ENCODE measurements at regions not wholly inside any gene's neighbourhood (a gene's known extent, or its start where the extent isn't known, plus 50 kb on each side); places are given as distances from the start of the nearest gene placed in this dataset.

DNA sequence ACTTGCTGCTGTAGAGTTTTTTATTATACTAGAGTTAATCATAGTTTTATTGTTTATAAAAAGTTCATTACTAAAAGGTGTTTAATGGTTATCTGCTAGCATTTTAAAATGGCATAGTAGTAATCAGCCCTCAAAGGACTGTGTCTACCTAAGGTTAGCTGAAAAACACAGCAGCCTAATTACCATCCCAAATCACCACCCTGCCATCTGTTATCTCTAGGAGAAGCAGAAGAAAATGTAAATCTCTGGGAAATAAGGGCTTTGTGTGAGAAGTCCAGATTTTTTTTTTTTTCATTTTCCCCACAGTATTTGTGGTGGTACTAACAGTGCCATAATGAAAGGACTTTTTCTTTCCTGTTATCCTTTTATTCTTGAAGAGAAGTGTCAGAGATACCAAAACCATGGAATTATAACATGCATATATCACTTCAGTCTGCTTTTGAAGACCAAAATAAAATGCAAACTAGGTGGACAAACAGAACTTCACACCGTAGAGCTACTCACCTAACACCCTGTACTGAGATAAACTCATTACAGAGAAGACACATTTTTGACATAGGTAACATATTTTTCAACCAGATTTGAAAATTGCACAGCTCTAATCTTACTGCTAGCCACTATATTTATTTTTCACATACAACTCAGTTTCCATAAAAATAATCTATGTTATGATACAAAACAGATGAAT is 876.2 kb downstream of the C12orf50 start:
- no peak for DNase-seq

DNA sequence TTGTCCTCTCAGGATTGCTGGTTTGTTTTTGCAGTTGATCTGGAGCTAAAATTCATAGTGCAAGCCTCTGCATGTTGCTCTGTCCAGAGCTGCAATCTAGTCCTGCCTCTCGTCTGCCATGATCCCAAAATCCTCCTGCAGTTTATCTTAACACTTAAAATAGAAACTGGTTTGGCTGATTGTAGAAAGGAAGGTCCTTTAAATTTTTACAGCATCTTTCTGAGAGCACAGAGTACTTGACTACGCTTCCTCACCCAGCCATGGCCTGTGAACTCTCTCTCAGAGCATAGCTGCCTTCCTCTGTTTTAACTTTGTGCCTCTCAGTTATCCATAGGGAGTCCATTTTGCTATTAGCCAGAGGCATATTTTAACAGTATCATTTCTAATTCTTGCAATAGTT is 877.1 kb downstream of the C12orf50 start:
- DNase-seq = no peak

DNA sequence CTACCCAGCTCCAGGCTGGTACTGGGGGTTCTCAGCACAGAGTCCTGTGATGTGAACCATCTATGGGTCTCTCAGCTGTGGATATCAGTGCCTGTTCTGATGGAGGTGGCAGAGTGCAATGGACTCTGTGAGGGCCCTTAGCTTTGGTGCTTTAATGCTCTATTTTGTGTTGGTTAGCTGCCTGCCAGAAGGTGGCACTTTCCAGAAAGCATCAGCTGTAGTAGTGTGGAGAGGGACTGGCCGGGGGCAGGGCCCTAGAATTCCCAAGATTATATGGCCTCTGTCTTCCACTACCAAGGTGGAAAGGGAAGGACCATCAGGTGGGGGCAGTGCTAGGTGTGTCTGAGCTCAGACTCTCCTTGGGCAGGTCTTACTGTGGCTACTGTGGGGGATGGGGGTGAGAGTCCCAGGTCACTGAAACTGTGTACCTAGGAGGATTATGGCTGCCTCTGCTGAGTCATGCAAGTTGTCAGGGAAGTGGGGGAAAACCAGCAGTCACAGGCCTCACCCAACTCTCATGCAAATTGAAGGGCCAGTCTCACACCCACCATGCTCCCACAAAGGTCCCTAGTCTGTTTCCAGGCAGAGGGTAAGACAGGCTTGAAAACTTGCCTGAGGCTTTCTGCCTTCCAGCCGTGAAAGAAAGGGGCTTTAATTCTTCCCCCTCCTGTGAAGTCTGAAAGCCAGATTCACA is 878.1 kb downstream of the C12orf50 start:
- no peak for DNase-seq

DNA sequence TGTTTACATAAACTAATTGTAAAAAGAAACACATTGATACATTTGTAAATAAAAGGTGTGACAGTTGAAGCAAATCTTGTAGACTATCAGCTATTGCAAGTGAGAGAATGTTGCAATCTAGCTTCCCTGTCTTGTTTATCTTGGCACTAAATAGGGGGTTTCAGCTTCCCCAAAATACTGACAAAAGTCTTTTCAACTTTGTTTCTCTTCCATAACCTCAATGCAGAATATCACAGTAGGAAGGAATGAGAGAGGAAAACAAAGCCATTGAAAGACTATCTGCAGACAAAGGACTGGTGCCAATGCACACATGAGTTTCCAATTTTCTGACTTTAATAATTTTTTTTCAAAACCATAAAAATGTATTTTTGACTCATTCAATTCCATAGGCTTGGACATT is 886.2 kb upstream of the MGAT4C start:
- DNase-seq = no peak

DNA sequence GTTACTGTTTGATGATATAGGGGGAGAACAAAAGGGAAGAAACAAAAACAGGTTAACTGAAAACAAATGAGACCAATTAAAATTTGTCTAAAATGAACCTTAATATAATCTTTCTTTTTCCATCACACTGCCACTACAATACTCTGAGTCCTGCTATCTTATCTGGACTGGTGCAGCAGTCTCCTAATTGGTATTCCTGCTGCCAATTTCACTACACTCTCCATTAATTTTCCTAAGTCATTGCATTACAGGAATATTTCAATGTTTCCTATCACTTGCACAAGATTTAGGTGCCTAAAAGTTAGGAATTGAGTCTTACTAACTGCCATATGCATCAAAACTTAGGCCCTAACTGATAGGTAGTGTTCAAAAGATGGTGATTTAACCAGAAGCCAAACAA is 884.9 kb upstream of the MGAT4C start:
- no peak for DNase-seq

DNA sequence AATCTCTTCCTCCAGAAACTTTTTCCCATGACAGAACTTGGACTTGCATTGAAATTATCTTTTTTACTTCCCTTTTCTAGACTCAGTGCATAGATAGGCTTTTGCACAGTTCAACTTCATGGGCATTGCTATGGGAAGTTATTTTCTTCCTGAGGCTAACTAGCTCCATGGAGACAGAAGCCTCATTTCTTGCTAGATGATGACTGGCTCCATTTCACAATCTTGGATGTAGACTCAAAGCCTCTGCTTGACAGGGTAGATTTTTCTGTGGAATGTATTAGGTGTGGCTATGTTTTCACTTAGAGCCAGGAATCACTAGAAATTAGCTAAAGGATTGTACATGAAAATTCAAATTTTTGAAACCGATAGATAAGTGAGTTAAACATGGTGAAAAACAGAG is 884.1 kb upstream of the MGAT4C start:
- DNase-seq = no peak

DNA sequence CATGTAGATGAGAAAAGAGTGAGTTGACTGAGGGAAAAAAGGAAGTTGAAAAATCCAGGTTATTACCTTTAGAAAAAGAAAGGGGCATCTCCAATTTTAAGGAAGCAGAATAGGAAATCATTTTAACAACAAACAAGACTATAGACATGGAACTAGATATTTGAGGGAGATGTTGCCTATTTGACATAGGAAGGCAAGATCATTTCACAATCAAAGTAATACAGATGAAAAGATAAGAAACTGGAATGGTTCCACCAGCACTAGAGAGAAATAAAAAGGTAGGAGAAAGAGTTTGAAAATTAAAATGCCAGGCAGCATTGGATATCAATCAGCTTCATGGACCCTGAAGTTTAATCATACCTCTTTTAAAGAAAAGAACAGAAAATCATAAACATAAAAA is 881.0 kb upstream of the MGAT4C start:
- no peak for DNase-seq

DNA sequence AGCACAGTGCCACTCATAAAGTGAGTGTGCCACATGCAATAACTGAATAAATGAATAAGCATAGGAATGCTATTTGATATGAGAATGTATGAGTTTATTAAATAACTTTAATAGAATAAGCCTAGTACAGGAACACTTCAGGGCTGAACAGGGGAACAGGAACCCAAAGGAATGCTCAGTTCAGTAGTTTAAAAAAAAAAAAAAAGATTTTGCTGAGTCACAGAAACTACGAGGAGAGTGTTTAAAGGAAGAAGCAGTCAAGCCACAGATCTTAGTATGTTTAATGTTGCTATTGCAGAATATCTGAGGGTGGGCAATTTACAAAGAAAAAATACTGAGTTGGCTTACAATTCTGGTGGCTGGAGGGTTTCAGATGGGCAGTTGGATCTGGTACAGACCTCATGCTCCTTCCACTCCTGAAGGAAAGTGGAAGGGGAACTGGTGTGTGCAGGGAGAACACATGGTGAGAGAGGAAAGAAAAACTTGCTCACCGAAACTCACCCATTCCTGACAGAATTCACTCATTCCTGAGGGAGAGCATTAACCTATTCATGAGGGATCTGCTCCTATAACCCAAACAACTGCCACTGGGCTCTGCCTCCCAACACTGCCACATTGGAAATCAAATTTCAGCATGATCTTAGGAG is 880.3 kb upstream of the MGAT4C start:
- DNase-seq = no peak

DNA sequence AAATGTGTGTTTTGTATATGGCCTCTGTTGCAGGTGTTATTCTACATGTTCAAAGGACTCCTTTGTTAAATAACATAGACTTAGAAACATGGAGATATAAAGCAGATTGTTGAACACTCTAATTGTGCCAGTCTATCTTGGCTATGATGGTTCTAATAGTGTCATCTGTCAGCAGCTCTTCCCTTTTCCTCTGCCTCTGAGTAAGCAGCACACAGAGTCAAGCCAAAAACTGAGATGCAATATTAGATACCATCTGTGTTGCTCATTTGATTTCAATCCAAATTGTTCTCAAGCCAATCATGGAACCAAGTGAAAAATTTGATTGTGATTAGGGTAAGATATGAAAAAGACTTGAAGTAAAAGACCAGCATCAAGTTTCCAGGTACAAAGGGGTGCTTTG is 871.1 kb upstream of the MGAT4C start:
- DNase-seq = peak; percentile 37

DNA sequence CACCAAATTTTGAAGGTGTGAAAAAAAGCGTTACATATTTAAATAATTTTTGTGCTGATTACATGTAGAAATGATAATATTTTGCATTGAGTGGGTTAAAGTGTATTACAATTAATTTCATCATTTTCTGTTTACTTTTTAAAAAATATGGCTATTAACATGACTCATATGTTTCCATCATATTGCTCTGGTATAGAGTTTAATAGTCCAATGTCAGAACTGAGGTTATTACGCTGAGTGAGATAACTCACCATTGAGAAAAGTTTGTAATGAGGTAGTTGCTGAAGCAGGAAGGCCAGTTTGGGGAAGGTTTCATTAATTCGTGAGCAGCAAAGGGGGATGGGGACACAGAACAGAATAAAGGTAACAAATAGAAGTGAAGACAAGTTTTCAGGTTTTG is 865.7 kb upstream of the MGAT4C start:
- DNase-seq = no peak

DNA sequence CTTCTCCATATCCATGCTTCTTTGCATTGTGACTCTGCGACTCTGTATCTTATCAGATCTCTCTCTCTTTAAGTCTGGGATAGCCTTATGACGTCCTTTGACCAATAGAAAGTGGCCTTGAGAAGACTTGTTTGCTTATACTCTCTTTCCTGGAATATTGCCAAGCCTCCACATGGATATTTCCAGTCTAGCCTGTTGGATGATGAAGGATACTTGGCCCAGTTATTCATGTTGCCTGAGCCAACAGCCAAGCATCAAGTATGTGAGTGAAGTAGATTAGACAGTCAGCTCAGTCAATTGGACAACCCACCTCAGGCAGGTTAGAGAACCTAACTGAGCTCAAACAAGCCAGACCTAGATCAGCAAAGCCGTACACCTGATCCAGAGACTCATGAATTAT is 864.2 kb upstream of the MGAT4C start:
- peak; percentile 6 for DNase-seq

DNA sequence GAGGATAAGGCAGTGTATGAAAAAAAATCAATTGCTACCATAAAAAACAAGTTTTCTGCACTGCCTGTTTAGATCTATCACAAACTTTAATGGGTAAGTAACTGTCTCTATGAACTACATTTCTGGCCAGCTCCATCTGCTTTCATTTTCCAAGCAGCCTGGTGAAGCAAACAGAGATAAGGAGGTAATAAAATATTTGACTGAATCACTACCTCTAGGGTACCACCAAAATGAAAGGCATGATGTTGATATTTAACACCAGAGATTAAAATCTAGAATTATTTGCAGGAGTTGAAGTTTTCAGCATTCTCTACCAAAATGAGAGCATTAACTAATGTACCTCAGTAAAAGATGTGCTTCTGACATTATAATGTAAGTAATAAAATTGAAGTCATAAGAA is 863.5 kb upstream of the MGAT4C start:
- DNase-seq = no peak

DNA sequence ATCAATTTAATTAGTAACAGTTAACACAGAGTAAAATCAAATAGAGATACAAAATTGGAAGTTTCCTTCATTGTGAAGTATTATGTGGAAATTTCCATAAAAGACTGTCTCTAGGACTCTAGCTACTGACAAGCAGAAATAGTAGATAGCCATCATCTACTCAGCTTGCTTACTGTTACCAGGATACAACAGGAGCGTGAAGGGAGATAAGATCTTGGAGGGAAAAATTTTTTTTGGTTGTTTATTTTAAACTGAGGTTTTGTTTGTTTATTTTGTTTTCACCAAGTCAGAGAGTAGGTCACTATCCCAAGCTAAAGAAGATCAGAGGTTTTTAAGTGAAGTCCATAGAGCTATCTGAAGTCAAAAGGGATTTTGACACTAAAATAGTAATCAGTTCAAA is 861.3 kb upstream of the MGAT4C start:
- no peak for DNase-seq

DNA sequence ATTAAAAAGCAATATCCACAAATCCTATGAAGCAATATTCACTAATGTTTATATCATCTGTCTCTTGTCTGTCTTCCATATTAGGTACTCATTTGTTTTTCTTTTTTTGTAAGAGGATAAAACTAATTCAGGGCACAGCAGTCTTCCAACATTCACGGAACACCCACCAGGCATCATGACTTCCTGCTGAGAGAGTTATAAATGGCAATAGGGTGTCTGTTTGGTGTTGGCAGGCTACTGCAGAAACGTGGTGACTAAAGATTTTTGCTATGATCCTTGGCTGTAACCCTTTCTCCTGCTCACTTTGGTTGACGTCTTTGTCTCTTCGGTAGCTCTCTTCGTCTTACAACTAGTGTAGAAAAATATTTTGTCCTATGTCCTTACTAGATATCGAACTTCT is 860.6 kb upstream of the MGAT4C start:
- DNase-seq = no peak

DNA sequence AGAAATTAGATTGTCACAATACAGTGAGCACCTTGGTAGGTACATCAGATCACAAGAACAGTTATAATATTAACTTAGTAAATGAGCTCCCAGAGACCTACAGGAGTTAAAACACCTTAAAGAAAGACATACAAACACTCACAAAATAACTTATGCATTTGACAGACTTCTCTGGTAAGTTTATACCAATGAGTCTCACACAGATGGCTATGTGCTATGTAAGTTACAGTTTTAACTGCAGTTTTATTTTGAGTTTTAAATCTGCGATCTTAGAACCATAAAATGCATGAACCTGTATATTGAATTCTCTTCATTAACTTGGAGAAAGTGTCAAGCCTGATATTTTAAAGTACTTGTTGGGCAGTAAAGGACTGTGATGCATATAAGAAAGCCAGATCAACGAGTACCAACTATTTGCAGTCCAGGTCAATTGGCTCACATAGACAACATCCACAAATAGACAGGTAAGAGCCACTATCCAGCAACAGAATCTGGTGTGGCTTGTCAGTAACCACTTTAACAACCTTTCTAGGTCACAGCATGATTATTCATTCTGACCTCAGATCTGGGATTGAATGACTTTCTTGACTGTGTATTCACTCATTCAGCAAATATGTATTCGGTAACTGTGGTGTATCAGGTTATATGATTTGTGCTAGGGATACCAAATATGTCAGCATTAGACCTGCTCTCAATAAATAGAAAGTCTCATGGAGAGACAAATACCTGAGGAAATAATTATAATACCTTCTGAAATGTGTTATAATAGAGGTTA is 856.6 kb upstream of the MGAT4C start:
- no peak for DNase-seq

DNA sequence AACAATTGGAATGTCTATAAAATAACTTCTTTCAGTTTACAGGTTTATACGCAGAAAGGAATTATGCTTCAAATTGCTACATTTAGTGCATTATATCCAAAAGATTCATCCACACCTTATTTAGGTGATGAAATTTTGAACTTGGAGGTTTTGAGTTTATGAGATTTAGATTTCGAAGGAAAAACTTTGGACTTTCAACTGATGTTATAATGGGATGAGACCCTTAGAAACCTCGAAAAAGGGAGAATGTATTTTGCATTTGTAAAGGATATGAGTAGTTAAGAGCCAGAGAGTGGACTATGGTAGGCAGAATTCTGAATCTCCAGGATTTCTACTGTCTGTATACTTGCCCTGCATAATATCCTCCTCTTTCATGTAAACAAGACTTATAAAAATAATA is 851.6 kb upstream of the MGAT4C start:
- DNase-seq = no peak

DNA sequence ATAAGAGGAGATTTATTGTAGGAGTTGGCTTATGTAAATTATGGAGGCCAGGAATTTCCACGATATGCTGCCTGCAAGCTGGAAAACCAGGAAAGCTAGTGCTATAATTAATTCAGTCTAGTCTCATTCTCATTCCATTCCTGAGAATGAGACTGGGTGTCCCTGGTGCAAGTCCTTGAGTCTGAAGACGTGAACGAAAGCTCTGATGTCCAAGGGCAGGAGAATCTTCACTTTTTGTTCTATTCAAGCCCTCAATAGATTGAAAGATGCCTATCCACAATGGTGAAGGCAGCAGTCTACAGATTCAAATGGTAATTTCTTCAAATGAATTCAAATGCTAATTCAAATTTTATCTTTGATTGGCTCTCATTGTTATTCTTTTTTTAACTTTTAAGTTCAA is 851.1 kb upstream of the MGAT4C start:
- DNase-seq = no peak

DNA sequence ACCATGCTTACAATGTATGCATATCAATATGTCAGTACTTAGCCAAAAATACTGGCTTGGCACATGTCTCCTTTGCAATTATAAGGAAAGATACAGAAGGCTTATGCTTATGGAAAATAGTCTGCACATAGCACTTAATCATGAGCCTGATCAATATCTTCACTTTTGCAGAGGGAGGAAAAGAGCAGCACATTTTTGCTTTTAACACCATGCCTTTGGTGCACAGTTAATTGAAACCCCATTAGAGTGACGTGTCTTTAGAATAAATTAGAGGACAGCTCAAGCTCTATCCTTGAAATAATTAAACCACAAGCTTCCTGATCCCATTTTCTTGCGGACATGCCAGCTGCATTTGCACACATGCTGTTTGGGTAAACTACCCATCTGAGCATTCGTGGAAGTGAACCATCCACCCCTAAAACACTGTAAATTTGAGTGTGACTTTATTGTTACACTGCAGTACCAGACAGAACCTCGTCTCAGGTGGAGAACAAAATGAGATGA is 839.9 kb upstream of the MGAT4C start:
- no peak for DNase-seq

DNA sequence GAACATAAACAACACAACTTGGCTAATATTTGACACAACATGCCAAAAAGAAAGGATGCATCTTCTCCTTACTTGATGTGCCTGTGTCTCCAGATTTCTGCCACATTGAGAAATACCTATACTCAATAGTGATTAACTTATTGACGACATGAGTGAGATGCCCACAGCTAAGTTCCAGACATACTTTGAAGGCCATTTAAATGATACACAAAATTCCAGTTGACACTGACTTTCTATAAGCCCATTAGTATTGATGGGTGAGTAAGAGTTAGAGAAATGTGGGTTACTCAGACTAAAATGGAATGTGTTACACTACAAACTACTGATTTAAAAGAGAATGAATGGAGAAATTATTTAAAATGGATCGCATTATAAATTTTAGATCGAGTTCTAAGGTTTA is 838.2 kb upstream of the MGAT4C start:
- no peak for DNase-seq

DNA sequence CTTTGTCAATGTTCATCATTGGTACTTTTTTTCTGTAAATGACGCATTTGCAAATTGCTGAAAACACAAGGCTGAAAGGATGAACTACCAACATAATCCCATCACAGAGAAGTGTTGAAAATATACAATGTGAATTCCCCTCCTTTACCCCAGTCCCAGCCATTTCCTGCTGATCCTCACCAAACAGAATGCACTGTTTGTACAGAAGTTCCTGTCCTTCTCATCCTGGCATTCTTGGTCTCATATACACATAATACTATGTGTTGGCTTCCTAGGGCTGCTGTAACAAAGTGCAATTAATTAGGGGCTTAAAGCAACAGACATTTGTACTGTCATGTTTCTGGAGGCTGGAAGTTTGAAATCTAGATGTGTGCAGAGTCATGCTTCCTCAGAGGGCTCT is 836.2 kb upstream of the MGAT4C start:
- DNase-seq = no peak

DNA sequence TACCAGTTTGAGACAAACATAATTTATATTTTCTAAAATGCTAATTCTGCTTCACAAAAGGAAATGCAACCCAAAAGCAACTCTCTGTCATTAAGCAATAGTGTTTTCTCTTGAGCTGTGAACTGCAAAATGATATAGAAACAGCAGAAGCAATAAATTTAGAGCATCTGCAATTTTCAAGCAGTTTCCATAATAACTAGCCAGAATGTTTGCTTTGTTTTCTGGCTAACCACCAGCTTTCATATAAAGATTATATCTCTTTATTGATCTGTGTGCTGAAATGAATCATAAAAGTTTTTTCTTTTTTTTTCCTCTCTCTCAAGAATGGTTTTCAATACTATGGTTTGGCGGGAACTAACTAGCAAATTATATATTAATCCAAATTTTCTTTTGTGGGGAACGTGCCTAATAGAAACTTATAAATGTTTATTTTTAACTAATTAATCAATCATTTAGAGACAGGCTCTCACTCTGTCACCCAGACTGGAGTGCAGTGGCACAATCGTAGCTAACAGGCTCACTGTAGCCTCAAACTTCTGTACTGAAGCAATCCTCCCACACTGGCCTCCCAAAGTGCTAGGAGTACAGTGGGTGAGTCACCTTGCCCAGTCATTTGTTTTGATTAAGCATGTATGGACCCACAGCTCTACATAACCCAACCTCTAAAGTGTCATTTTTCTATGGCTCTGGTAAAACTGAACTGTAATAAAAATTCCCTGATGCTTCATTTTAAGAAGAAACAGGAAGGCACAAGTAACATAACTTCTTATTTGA is 830.1 kb upstream of the MGAT4C start:
- DNase-seq = no peak

DNA sequence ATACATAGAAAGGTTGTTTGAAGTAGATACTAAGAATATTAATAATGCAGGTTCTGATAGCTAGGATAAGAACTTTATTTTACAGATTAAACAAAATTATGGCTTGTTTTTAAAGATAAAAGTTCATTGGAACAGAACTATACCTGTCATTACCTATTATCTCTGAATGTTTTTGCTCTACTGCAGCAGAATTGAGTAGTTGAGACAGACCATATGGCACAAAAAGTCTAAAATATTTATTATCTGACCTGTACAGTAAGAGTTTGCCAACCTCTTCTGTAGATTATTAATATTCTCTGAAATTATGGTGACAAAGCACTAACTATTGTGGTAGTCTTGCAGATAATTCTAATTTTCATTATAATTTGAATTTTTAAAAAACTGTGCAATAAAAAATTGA is 829.1 kb upstream of the MGAT4C start:
- DNase-seq = no peak
